ENCODE measurements at regions not wholly inside any gene's neighbourhood (a gene's known extent, or its start where the extent isn't known, plus 50 kb on each side); places are given as distances from the start of the nearest gene placed in this dataset.
"Not testable (repeated sequence)": the region's sequence is repeated elsewhere in the genome, so short reads cannot be mapped to it uniquely, and the experiment has no call there.

- Histone ChIP-seq H3K9me3 (ENCODE audit: control insufficient read depth, low read depth, low read length) (no peaks in the 10 kb centered on the region), H3K36me3 (ENCODE audit: control insufficient read depth, insufficient read depth, low read length) (no peaks in the 10 kb centered on the region), H3K4me3 (ENCODE audit: low read length) (no peak overlapping the region), H3K27ac (ENCODE audit: low read length) (no peak overlapping the region), H3K4me1 (ENCODE audit: control insufficient read depth, insufficient read depth, low read length) (no peaks in the 10 kb centered on the region), H3K27me3 (ENCODE audit: control insufficient read depth, insufficient read depth, low read length) (no peaks in the 10 kb centered on the region)
- WGBS (ENCODE audit: insufficient coverage, low lambda C conversion rate): 100% methylated on average over 3 of the region's 6 CpGs
- no peak for DNase-seq
Measured at GRCh38 chr7:120005720-120006119, 267.3 kb upstream of the KCND2 start.

GRCh38 chr7:120014301-120014700 lies 258.7 kb upstream of the KCND2 start:
- WGBS (ENCODE audit: insufficient coverage, low lambda C conversion rate): 100% methylated on average over 1 of the region's 5 CpGs
- not testable (repeated sequence) for H3K27me3 ChIP-seq (ENCODE audit: control insufficient read depth, insufficient read depth, low read length); H3K9me3 ChIP-seq (ENCODE audit: control insufficient read depth, low read depth, low read length); H3K27ac ChIP-seq (ENCODE audit: low read length); DNase-seq; H3K36me3 ChIP-seq (ENCODE audit: control insufficient read depth, insufficient read depth, low read length); H3K4me3 ChIP-seq (ENCODE audit: low read length); H3K4me1 ChIP-seq (ENCODE audit: control insufficient read depth, insufficient read depth, low read length)

- no peaks in the 10 kb centered on the region for H3K9me3 ChIP-seq (ENCODE audit: control insufficient read depth, low read depth, low read length)
- no peaks in the 10 kb centered on the region for H3K4me1 ChIP-seq (ENCODE audit: control insufficient read depth, insufficient read depth, low read length)
- H3K4me3 ChIP-seq (ENCODE audit: low read length): no peak overlapping the region
- no CpG with 5 or more reads among the region's 4 CpGs for WGBS (ENCODE audit: insufficient coverage, low lambda C conversion rate)
- no peak for DNase-seq
- no peak overlapping the region for H3K27ac ChIP-seq (ENCODE audit: low read length)
- H3K36me3 ChIP-seq (ENCODE audit: control insufficient read depth, insufficient read depth, low read length): no peaks in the 10 kb centered on the region
- no peaks in the 10 kb centered on the region for H3K27me3 ChIP-seq (ENCODE audit: control insufficient read depth, insufficient read depth, low read length)
Measured at GRCh38 chr7:120014925-120015465, 258.0 kb upstream of the KCND2 start.

DNA sequence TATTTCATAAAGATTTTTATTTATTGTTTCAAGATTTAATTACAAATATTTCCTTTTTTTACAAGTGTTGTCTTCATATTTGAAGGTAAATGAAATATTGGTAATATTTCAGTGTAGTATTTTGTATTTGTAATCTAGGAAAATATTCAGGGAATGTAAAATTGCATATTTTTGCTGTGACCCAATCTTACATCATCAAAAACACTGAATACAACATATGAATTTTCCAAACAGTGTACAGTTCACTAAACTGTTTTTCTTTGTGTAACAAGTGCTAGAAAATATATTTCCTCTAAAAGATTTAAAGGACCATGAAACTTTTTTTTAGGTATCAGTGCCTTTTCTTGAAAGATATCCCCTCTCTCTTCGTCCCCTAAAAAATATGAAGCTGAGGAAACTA lies 251.9 kb upstream of the KCND2 start:
- no peak for DNase-seq
- Histone ChIP-seq H3K4me1 (ENCODE audit: control insufficient read depth, insufficient read depth, low read length) (no peaks in the 10 kb centered on the region), H3K9me3 (ENCODE audit: control insufficient read depth, low read depth, low read length) (no peaks in the 10 kb centered on the region), H3K36me3 (ENCODE audit: control insufficient read depth, insufficient read depth, low read length) (no peaks in the 10 kb centered on the region), H3K27ac (ENCODE audit: low read length) (no peak overlapping the region), H3K4me3 (ENCODE audit: low read length) (no peak overlapping the region), H3K27me3 (ENCODE audit: control insufficient read depth, insufficient read depth, low read length) (no peaks in the 10 kb centered on the region)
- no CpG with 5 or more reads among the region's 1 CpG for WGBS (ENCODE audit: insufficient coverage, low lambda C conversion rate)

- 81% methylated on average over 2 of the region's 4 CpGs for WGBS (ENCODE audit: insufficient coverage, low lambda C conversion rate)
- Histone ChIP-seq H3K4me1 (ENCODE audit: control insufficient read depth, insufficient read depth, low read length) (no peaks in the 10 kb centered on the region), H3K9me3 (ENCODE audit: control insufficient read depth, low read depth, low read length) (no peaks in the 10 kb centered on the region), H3K36me3 (ENCODE audit: control insufficient read depth, insufficient read depth, low read length) (no peaks in the 10 kb centered on the region), H3K4me3 (ENCODE audit: low read length) (no peak overlapping the region), H3K27me3 (ENCODE audit: control insufficient read depth, insufficient read depth, low read length) (no peaks in the 10 kb centered on the region), H3K27ac (ENCODE audit: low read length) (no peak overlapping the region)
- no peak for DNase-seq
Measured at GRCh38 chr7:120023494-120024167, 249.3 kb upstream of the KCND2 start.

GRCh38 chr7:120028636-120029035 lies 244.3 kb upstream of the KCND2 start:
- no peak for DNase-seq
- no peak overlapping the region for H3K4me3 ChIP-seq (ENCODE audit: low read length)
- H3K36me3 ChIP-seq (ENCODE audit: control insufficient read depth, insufficient read depth, low read length): no peaks in the 10 kb centered on the region
- H3K27me3 ChIP-seq (ENCODE audit: control insufficient read depth, insufficient read depth, low read length): no peaks in the 10 kb centered on the region
- H3K4me1 ChIP-seq (ENCODE audit: control insufficient read depth, insufficient read depth, low read length): no peaks in the 10 kb centered on the region
- no peak overlapping the region for H3K27ac ChIP-seq (ENCODE audit: low read length)
- H3K9me3 ChIP-seq (ENCODE audit: control insufficient read depth, low read depth, low read length): no peaks in the 10 kb centered on the region
- WGBS (ENCODE audit: insufficient coverage, low lambda C conversion rate): 93% methylated on average over 3 of the region's 4 CpGs

DNA sequence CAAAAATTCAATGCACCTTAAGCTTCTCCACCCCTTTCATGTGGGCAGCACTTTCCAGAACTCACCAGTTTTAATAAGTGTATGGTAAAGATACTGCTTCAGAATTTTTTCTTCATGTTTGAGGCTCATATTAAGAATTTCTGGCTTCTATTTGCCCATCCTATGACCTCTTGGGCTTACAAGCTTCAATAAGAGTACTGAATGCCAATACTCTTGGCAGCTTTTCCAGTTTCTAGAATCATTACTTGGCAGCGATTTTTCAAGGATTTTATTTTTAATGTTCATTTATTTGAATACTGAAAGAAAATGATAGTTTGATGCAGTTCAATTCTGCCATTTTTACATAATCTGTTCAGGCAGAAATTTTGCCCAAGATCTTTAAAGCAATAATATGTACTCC lies 242.1 kb upstream of the KCND2 start:
- H3K36me3 ChIP-seq (ENCODE audit: control insufficient read depth, insufficient read depth, low read length): no peaks in the 10 kb centered on the region
- H3K4me3 ChIP-seq (ENCODE audit: low read length): no peak overlapping the region
- no peak for DNase-seq
- H3K4me1 ChIP-seq (ENCODE audit: control insufficient read depth, insufficient read depth, low read length): no peaks in the 10 kb centered on the region
- WGBS (ENCODE audit: insufficient coverage, low lambda C conversion rate): no CpG with 5 or more reads among the region's 1 CpG
- no peaks in the 10 kb centered on the region for H3K27me3 ChIP-seq (ENCODE audit: control insufficient read depth, insufficient read depth, low read length)
- H3K9me3 ChIP-seq (ENCODE audit: control insufficient read depth, low read depth, low read length): no peaks in the 10 kb centered on the region
- no peak overlapping the region for H3K27ac ChIP-seq (ENCODE audit: low read length)

- Histone ChIP-seq H3K27me3 (ENCODE audit: control insufficient read depth, insufficient read depth, low read length) (no peaks in the 10 kb centered on the region), H3K27ac (ENCODE audit: low read length) (no peak overlapping the region), H3K9me3 (ENCODE audit: control insufficient read depth, low read depth, low read length) (no peaks in the 10 kb centered on the region), H3K4me1 (ENCODE audit: control insufficient read depth, insufficient read depth, low read length) (no peaks in the 10 kb centered on the region), H3K36me3 (ENCODE audit: control insufficient read depth, insufficient read depth, low read length) (no peaks in the 10 kb centered on the region), H3K4me3 (ENCODE audit: low read length) (no peak overlapping the region)
- no CpG with 5 or more reads among the region's 2 CpGs for WGBS (ENCODE audit: insufficient coverage, low lambda C conversion rate)
- DNase-seq: no peak
Measured at GRCh38 chr7:120033114-120033513, 239.9 kb upstream of the KCND2 start.

GRCh38 chr7:120039138-120039537 lies 233.8 kb upstream of the KCND2 start:
- no peaks in the 10 kb centered on the region for H3K27me3 ChIP-seq (ENCODE audit: control insufficient read depth, insufficient read depth, low read length)
- H3K4me3 ChIP-seq (ENCODE audit: low read length): no peak overlapping the region
- H3K36me3 ChIP-seq (ENCODE audit: control insufficient read depth, insufficient read depth, low read length): no peaks in the 10 kb centered on the region
- no peaks in the 10 kb centered on the region for H3K4me1 ChIP-seq (ENCODE audit: control insufficient read depth, insufficient read depth, low read length)
- no CpG with 5 or more reads among the region's 2 CpGs for WGBS (ENCODE audit: insufficient coverage, low lambda C conversion rate)
- H3K9me3 ChIP-seq (ENCODE audit: control insufficient read depth, low read depth, low read length): no peaks in the 10 kb centered on the region
- no peak overlapping the region for H3K27ac ChIP-seq (ENCODE audit: low read length)
- DNase-seq: no peak

DNA sequence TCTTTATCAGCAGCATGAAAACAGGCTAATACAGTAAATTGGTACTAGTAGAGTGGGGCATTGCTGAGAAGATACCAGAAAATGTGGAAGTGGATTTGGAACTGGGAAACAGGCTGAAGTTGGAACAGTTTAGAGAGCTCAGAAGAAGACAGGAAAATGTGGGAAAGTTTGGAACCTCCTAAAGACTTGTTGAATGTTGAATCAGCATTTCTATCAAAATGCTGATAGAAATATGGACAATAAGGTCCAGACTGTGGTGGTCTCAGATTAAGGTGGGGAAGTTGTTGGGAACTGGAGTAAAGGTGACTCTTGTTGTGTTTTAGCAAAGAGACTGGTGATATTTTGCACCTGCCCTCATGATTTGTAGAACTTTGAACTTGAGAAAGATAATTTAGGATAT lies 231.2 kb upstream of the KCND2 start:
- H3K27ac ChIP-seq (ENCODE audit: low read length): no peak overlapping the region
- H3K4me1 ChIP-seq (ENCODE audit: control insufficient read depth, insufficient read depth, low read length): no peaks in the 10 kb centered on the region
- no peak overlapping the region for H3K4me3 ChIP-seq (ENCODE audit: low read length)
- no peaks in the 10 kb centered on the region for H3K27me3 ChIP-seq (ENCODE audit: control insufficient read depth, insufficient read depth, low read length)
- H3K9me3 ChIP-seq (ENCODE audit: control insufficient read depth, low read depth, low read length): no peaks in the 10 kb centered on the region
- DNase-seq: no peak
- H3K36me3 ChIP-seq (ENCODE audit: control insufficient read depth, insufficient read depth, low read length): no peaks in the 10 kb centered on the region

GRCh38 chr7:120043250-120043649 lies 229.7 kb upstream of the KCND2 start:
- WGBS (ENCODE audit: insufficient coverage, low lambda C conversion rate): no CpG with 5 or more reads among the region's 2 CpGs
- Histone ChIP-seq H3K9me3 (ENCODE audit: control insufficient read depth, low read depth, low read length) (no peaks in the 10 kb centered on the region), H3K36me3 (ENCODE audit: control insufficient read depth, insufficient read depth, low read length) (no peaks in the 10 kb centered on the region), H3K4me1 (ENCODE audit: control insufficient read depth, insufficient read depth, low read length) (no peaks in the 10 kb centered on the region), H3K27me3 (ENCODE audit: control insufficient read depth, insufficient read depth, low read length) (no peaks in the 10 kb centered on the region), H3K27ac (ENCODE audit: low read length) (no peak overlapping the region), H3K4me3 (ENCODE audit: low read length) (no peak overlapping the region)
- DNase-seq: no peak

Data from large intestine (tissue), 3 donors.